Omental fat pad (tissue), 3 donors: ENCODE measurements at regions not wholly inside any gene's neighbourhood (a gene's known extent, or its start where the extent isn't known, plus 50 kb on each side); places are given as distances from the start of the nearest gene placed in this dataset.

Experiments
- ATAC-seq: fragments of 150-250 bp; one replicate; pipeline ENCODE4 v1.9.1; 2016; ENCODE audit warnings: mild to moderate bottlenecking, moderate library complexity; ENCODE audit not compliant: low FRiP score
- DNase-seq: peaks from one replicate; pipeline ENCODE4 v3.0.0-alpha.2; 2019; ENCODE audit warnings: low spot score
- TF ChIP-seq, protein P1 (sequence below), 3 donors: fragments of 450-650 bp; IDR thresholded peaks; one replicate each; pipeline ENCODE4 v1.5.1; 2016 to 2017; ENCODE audit warnings: antibody characterized with exemption in 3 of 3, mild to moderate bottlenecking in 3 of 3, moderate library complexity in 2 of 3

DNA sequence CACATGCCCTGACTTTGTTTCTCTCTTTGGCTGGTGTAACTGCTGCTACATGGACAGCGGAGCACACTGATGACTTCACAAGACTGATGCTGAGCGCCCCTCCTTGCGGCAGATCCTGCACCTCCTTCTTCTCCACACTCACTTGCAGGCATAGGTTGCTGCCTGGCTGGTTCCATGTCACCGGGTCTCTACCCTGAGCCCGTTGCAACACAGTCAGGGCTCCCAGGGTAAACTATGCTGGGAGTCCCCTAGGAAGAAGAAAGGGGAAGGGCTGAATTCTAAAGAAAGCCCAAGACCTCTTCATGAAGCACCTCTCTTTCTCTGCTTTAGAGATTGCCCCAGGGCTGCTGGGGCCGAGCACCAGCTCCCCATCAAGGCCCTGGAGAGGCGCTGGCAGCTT is 83.3 kb upstream of the DUSP22 start:
- TF ChIP-seq, protein P1, sequence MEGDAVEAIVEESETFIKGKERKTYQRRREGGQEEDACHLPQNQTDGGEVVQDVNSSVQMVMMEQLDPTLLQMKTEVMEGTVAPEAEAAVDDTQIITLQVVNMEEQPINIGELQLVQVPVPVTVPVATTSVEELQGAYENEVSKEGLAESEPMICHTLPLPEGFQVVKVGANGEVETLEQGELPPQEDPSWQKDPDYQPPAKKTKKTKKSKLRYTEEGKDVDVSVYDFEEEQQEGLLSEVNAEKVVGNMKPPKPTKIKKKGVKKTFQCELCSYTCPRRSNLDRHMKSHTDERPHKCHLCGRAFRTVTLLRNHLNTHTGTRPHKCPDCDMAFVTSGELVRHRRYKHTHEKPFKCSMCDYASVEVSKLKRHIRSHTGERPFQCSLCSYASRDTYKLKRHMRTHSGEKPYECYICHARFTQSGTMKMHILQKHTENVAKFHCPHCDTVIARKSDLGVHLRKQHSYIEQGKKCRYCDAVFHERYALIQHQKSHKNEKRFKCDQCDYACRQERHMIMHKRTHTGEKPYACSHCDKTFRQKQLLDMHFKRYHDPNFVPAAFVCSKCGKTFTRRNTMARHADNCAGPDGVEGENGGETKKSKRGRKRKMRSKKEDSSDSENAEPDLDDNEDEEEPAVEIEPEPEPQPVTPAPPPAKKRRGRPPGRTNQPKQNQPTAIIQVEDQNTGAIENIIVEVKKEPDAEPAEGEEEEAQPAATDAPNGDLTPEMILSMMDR (IDR thresholded peaks at IDR 0.05), result no peak
- ATAC-seq, result no peak
- DNase-seq, result no peak

DNA sequence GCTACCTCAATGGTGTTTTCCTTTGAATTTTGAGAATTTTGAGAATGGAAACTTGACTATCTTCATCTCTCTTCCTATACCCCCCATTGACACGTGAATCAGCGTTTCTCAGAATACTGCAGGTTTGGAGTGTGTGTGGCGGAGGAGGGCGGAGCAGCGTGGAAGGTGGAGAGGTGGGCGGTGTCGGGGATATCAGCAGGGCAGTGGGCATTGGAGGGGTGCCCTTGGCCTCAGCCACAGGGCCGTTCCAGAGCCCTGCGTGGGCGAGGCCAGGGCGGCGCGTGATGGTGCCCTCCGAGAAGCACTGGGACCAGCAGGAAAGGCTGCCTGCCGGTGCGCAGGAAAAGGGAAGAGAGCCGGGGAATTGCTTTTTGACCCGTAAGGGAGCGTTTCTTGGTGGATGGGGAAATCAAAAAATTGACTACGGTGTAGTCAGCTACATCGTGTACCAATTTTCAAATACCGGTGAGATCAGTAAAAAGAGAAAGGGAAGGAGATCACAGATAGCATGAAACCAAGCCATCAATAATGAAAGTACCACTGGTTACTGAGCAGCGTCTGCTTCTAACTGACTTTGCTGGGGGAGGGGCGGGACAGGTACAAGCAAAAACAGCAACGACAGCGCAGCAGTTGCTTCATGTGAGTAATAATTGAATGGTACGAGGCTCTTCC is 82.7 kb upstream of the DUSP22 start:
- ATAC-seq (no peak), DNase-seq (no peak)
- TF ChIP-seq, protein P1 (IDR thresholded peaks at IDR 0.05), result no peak

DNA sequence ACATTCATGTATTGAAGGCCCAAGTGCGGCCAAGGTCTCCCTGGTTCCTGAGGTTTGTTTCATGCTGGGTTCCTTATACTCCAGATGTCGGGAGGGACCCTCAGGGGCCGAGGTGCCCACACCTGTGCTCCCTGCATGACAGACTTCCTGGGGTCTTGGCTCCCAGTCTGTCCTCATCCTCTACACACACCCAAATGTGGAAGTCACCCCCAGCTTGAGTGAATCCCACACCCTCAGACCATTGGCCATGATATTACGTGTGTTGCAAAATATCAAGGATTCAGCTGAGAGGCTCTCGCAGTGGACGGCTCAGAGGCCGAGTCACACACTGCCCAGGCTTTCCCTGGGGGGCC is 82.2 kb upstream of the DUSP22 start:
- ATAC-seq (no peak), DNase-seq (no peak)
- TF ChIP-seq, protein P1 (IDR thresholded peaks at IDR 0.05), result no peak

DNA sequence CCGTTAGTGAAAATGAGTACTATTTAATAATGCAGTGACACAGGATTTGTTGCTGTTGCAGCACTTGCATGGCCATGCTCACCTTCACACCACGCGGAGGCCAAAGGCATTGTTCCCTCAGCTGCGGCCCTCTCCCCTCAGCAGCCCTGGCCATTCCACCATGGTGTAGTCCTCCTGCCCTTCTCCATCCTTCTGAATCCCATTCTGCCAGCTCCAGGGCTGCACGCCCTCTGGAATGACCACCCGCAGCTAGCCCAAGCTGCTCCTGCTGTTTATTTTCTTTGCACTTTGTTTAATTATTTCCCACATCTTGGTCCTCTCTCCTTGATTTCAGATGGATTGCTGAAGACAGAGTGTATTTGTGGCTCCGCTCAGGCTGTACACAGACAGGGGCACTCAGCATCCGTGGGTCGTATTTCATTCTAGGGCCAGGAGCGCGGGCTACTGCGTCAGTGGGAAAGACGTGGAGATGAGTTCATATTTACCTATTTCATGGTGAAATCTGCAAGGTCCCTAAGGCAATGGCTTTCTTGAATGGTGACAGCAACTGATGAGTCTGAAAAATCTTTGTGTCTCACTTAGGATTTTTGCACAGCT is 81.4 kb upstream of the DUSP22 start:
- no peak for ATAC-seq
- DNase-seq, result no peak
- TF ChIP-seq, protein P1 (IDR thresholded peaks at IDR 0.05), result no peak

DNA sequence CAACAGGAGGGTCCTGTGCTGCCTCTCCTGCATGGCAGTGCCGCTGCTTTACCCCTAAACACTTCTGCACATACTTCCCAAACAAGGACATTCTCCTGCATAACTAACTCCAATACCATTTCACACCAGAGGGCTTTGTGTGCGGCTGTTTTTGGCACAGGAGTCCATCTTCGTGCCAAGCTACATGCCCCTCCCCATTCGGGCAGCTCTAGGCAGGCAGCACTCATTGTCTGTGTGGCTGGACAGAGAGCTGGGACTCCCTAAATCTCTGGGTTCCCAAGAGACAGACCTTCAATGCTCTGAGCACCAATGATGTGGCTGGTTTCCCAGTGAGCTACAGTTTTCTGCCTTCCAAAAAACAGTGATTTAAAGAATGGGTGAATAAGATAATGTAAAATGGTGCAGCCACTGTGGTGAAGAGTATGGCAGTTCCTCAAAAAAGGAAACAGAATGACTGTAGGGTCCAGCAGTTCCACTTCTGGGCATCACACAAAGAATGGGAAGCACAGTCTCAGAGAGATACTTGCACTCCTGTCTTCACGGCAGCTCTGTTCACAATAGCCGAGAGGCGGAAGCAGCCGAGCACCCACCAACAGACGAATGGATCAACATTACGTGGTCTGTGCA is 80.3 kb upstream of the DUSP22 start:
- TF ChIP-seq, protein P1 (IDR thresholded peaks at IDR 0.05), result no peak
- DNase-seq, result no peak
- ATAC-seq, result no peak

DNA sequence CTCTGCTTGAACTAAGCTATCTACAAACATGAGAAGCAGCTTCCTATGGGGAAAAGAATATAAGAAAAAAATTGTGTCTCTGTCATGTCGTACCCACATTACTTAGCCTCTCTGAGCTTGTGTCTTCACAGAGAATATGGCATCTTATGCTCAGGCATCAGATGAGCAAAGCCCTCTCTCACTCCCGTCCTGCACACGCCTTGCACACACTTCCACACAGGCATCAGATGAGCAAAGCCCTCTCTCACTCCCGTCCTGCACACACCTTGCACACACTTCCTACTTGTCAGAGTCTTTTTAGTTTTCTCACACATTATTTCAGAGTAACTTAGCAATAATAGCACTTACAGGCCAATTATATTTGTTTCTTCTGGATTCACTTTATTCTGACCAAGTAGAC is 79.0 kb upstream of the DUSP22 start:
- no peak for DNase-seq
- ATAC-seq, result no peak
- TF ChIP-seq, protein P1 (IDR thresholded peaks at IDR 0.05), result no peak

DNA sequence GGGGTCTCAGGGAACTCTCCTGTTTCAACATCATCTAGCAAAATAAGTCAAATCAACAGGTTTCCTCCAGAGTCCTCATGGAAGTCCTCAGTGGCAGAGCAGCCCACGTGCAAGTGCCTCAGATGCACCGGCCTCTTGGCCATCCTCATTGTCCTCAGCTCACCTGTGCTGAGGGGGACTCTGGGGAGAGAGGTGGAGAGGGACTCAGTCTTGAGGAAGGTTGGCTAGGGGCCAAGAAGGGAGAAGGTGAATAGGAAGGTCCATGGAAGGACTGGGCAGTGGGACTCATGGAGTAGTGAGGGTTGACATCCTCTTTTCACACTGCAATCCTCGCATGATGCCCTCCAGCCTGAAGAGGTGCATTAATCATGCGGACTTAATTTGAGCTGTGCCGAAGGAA is 77.9 kb upstream of the DUSP22 start:
- DNase-seq (no peak), ATAC-seq (no peak)
- TF ChIP-seq, protein P1 (IDR thresholded peaks at IDR 0.05), result no peak
